ENCODE measurements at regions not wholly inside any gene's neighbourhood (a gene's known extent, or its start where the extent isn't known, plus 50 kb on each side); places are given as distances from the start of the nearest gene placed in this dataset.
A peak's percentile ranks its signal among the peaks of the same experiment; 100 is the strongest.

DNA sequence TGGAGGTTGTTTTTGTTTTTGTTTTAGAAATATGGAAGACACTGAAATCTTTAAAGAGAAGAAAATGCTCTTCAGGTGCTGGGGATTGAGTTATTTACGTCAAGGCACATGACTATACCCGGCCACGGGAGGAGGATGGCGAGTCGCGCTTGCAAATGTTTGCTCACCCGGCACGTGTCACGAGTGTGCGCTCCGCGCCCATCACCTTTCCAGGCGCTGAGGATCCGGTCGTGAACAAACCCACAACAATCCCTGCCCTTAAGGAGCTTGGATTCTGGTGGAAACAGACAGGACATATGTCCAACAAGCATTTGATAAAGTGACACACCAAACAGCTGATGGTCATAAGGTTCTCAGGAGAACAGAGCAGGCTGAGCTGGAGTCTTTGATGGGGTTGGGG is 715.5 kb downstream of the BRD1 start:
- no peaks in the 10 kb centered on the region for H3K9me3 Mint-ChIP-seq
- H3K27me3 Mint-ChIP-seq = peaks cover 19% of the 10 kb centered on the region
- no peaks in the 10 kb centered on the region for H3K4me1 Mint-ChIP-seq (ENCODE audit: low read depth)

DNA sequence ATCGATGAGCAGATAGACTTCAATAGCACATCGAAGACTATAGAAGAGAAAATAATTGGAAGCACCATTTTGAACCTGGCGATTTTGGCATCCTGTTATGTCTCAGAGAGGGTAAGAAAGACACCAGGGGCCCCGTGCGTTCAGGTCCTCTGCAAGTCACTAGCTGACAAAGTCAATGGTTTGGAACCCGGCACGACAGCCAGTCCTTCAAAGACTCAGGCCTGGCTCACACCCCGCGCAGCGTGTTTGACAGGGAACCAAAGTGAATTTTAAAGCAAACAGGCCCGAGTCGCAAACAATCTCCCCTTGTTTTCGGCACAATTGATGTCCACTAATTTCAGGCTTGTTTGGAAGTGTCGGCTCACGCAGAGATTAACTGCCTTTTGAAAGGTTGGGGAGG is 716.6 kb downstream of the BRD1 start:
- Mint-ChIP-seq H3K27ac (no peak overlapping the region), H3K9me3 (no peaks in the 10 kb centered on the region), H3K36me3 (ENCODE audit: low read depth) (no peaks in the 10 kb centered on the region), H3K4me1 (ENCODE audit: low read depth) (no peaks in the 10 kb centered on the region), H3K4me3 (no peak overlapping the region), H3K27me3 (peaks cover 21% of the 10 kb centered on the region)
- no peak for DNase-seq

More for the DNA sequence above, 715.5 kb downstream of the BRD1 start:
- Mint-ChIP-seq H3K4me3 (no peak overlapping the region), H3K27ac (no peak overlapping the region), H3K36me3 (ENCODE audit: low read depth) (no peaks in the 10 kb centered on the region)
- no peak for DNase-seq

DNA sequence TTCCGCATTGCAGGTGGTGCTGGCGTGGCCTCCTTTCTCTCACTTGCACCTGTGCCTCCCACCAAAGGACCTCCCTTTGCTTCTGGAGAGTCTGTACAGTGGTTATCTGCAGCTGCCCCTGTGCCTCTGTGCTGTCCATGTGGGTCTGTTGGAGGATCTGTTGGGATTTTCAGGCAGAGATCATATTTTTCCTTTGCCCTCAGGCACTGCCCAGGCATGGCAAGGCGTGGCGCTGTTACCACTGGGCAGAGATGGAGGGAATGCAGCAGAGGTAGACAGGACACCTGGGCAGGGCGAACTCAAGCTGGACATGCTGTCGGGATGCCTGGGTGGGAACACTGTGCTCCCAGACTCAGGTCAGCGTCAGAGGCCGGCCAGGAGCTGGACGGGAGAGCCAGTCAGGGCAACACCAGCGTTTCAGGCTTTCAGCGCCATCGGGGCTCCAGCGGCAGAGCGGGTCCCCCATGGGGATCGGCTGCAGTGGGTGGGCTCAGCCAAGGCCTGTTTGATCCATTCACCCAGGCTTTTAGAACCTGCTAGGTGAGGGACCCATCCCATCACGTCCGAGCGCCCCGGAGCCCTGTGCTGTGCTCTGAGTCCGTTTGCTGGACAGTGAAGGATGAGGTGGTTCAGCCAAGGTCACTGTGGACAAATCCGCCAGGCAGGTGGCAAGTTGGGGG is 718.9 kb downstream of the BRD1 start:
- H3K27ac Mint-ChIP-seq = no peak overlapping the region
- no peaks in the 10 kb centered on the region for H3K36me3 Mint-ChIP-seq (ENCODE audit: low read depth)
- DNase-seq = no peak
- peaks cover 25% of the 10 kb centered on the region for H3K27me3 Mint-ChIP-seq
- H3K4me3 Mint-ChIP-seq = no peak overlapping the region
- no peaks in the 10 kb centered on the region for H3K4me1 Mint-ChIP-seq (ENCODE audit: low read depth)
- H3K9me3 Mint-ChIP-seq = no peaks in the 10 kb centered on the region

DNA sequence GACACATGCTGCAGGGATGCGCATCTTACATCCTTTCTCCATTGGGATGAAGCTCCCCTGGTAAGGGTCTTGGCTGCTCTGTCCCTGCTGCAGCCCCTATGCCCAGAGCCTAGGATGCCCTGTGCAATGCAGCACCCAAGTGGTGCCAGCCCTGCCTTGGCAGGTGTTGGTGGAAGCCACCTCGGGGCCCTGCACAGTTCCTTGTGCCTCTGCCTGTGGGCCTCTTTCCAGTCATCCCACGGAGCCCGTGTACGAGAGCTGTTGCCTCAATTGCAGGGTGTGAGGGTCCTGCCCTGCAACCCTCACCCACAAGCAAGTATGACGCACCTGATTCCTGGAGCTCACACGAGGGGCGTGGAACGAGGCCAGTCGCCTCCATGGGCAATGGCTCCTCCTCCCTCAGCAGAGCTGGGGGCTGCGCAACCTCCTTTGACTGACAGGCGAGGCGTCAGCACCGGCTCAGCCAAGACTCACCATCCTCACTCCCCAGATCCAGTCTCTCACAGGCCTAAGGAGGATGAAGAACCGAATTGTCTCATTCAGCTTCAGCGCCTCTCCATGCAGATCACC is 719.6 kb downstream of the BRD1 start:
- H3K27ac Mint-ChIP-seq = no peak overlapping the region
- no peaks in the 10 kb centered on the region for H3K36me3 Mint-ChIP-seq (ENCODE audit: low read depth)
- H3K4me1 Mint-ChIP-seq (ENCODE audit: low read depth) = no peaks in the 10 kb centered on the region
- no peak overlapping the region for H3K4me3 Mint-ChIP-seq
- peak; percentile 1 for DNase-seq
- peaks cover 30% of the 10 kb centered on the region for H3K27me3 Mint-ChIP-seq
- no peaks in the 10 kb centered on the region for H3K9me3 Mint-ChIP-seq

DNA sequence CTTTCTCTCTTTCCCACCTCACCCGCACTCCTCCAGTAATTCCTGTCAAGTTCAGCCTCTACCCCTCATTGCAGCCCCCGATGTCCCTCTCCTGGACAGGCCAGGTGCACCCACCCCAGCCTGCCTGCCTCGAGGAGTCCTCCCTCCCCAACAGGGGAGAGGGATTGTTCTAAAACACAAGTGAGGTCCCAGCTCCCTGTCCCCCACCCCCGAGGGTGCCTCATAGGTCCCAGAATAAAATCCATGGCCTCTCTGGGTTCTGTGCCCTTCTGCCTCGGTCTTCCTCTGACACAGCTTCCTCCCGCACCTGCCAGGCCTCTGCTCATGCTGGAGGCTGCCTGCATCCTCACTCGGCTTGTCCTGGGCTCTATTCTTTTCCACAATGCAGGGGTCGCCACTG is 720.1 kb downstream of the BRD1 start:
- Mint-ChIP-seq H3K36me3 (ENCODE audit: low read depth) (no peaks in the 10 kb centered on the region), H3K4me1 (ENCODE audit: low read depth) (no peaks in the 10 kb centered on the region), H3K27me3 (peaks cover 34% of the 10 kb centered on the region), H3K4me3 (no peak overlapping the region), H3K27ac (no peak overlapping the region), H3K9me3 (no peaks in the 10 kb centered on the region)
- DNase-seq = peak; percentile 6

DNA sequence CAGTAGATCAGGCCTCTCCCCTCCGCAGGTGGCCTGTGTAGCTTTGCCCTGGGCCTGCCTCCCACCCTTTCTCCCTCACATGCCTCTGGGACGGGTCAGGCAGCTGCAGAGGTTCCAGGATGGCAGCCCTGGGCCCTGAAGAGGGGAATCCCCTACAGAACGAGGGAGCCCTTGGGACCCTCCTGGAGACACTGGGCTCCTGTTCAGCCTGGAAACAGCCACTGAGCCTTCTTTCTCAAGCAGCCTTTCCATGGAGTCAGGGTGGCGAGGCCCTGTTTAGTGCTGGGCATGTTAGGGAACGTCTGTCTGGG is 720.9 kb downstream of the BRD1 start:
- DNase-seq = peak; percentile 6
- no peaks in the 10 kb centered on the region for H3K4me1 Mint-ChIP-seq (ENCODE audit: low read depth)
- H3K27ac Mint-ChIP-seq = no peak overlapping the region
- H3K27me3 Mint-ChIP-seq = peaks cover 35% of the 10 kb centered on the region
- H3K4me3 Mint-ChIP-seq = no peak overlapping the region
- H3K36me3 Mint-ChIP-seq (ENCODE audit: low read depth) = no peaks in the 10 kb centered on the region
- H3K9me3 Mint-ChIP-seq = no peaks in the 10 kb centered on the region

DNA sequence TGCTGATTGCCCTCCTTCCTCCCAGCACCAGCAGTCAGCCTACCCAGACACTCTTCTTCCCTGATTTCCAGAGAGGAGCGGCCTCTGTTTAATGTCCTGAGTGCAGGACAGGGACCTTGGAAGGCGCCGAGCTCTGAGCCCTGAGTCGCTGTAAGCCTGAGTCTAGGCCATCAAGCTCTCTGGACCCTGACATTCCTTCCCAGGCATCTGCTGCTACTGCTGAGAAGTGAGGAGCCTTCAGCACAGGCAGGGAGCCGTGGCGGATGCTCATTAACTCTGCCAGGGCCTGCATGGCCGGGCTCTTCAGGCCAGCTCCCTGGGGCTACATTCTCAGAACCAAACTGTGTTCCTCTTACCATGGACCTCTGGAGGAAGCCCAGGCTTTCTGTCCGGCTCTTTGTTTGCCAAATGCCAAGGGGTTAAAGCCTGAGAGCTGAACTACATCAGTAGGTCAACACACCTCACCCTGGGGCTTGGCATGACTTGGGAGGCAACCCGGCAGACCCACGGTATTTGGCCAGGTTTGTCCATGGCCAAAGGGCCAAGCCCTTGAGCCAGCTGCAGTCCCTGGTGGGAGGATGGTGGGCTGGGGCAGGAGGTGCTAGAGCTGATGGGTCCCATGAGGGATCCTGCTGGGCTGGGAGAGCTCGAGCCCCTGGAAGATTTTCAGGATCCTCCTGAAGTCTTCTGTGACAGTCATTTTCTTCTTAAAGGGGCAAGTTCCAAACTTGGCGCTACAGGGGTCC is 721.4 kb downstream of the BRD1 start:
- Mint-ChIP-seq H3K27me3 (peaks cover 37% of the 10 kb centered on the region), H3K4me1 (ENCODE audit: low read depth) (no peaks in the 10 kb centered on the region), H3K27ac (no peak overlapping the region), H3K36me3 (ENCODE audit: low read depth) (no peaks in the 10 kb centered on the region), H3K9me3 (no peaks in the 10 kb centered on the region), H3K4me3 (no peak overlapping the region)
- DNase-seq = no peak

DNA sequence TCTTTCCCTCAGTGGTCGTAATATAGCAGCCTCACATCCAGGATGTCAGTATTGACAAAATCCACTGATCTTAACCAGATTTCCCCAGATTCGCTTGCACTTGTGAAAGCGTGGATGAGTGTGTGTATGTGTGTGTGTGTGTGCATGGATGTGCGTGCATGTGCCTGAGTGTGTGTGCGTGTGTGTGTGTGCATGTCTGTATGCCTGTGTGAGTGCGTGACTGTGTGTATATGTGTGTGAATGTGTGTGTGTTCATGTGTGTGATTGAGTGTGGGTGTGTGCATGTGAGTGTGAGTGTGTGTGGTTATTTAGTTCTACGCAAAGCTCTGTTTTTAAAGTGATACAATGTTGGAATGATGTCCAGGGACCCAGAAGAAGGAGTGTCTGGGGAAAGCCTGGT is 723.2 kb downstream of the BRD1 start:
- H3K4me3 Mint-ChIP-seq = no peak overlapping the region
- H3K27ac Mint-ChIP-seq = no peak overlapping the region
- H3K4me1 Mint-ChIP-seq (ENCODE audit: low read depth) = no peaks in the 10 kb centered on the region
- DNase-seq = no peak
- peaks cover 52% of the 10 kb centered on the region for H3K27me3 Mint-ChIP-seq
- H3K36me3 Mint-ChIP-seq (ENCODE audit: low read depth) = no peaks in the 10 kb centered on the region
- no peaks in the 10 kb centered on the region for H3K9me3 Mint-ChIP-seq

DNA sequence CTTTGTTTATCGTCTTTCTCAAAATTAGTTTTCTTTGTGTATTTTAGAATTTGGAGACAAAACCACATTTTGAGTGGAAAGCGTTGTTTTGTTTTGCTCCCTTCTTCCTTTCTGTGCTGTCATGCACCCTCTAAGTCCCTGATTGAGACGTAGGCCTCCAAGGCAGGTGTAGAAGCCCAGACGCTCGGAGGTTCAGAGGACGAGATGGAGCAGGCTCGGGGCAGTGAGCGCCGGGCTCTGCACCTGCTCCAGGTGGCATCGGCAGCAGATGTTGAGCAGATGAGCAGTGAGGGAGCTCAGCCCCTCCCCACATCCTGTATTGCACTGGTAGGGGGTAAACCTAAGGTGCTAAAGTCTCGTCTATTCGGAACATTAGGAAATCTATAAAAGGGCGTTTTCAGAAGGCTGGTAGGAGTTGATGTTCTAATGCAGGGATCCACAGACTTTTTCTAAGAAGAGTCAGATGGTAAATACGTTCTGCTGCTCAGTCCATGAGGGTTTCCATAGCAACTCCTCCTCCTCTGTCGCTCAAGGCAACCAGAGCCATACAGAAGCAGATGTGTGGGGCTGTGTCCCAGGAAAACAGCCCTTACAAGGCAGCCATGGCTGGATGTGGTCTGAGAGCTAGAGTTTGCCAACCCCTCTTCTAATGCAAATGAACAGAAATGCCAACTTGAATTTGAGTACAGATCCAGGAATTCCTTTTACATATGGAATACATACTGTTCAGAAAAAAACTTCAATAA is 724.2 kb downstream of the BRD1 start:
- Mint-ChIP-seq H3K4me1 (ENCODE audit: low read depth) (no peaks in the 10 kb centered on the region), H3K4me3 (no peak overlapping the region), H3K9me3 (no peaks in the 10 kb centered on the region), H3K36me3 (ENCODE audit: low read depth) (no peaks in the 10 kb centered on the region), H3K27me3 (peaks cover 47% of the 10 kb centered on the region), H3K27ac (no peak overlapping the region)
- no peak for DNase-seq

DNA sequence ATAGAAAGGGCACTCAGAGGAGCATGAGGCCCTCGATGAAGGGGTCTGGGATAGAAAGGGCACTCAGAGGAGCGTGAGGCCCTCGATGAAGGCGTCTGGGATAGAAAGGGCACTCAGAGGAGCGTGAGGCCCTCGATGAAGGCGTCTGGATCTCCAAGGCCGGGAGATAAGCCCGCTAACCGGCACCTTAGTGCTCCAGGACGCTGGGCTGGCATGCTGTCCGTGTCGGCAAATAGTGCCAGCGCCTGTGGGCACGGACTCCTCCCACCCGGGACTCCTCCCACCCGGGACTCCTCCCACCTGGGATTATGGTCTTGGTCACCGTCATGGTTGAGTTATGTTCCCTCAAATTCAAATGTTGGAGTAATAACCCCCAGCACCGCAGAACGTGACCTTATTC is 725.3 kb downstream of the BRD1 start:
- Mint-ChIP-seq H3K9me3 (no peaks in the 10 kb centered on the region), H3K4me1 (ENCODE audit: low read depth) (no peaks in the 10 kb centered on the region), H3K27me3 (peaks cover 35% of the 10 kb centered on the region), H3K4me3 (no peak overlapping the region), H3K36me3 (ENCODE audit: low read depth) (no peaks in the 10 kb centered on the region), H3K27ac (no peak overlapping the region)
- no peak for DNase-seq

DNA sequence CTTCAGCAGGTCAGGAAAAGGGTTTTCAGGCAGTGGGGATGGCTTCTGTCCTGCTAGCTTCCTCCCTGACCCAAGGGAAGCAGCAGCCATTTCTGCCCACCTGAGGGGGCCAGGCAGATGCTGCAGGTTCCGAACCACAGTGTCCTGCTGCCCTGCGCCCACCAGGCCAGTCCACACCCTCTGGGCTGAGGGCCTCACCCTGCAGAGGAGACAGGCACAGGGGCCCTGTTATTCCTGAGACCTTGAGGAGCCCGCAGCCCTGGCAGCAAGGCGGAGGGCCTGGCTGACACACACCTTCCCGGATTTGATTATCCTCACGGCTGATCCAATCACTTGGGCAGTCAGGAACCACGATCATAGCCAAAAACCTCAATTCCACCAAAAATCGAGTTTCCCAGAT is 725.8 kb downstream of the BRD1 start:
- Mint-ChIP-seq H3K27me3 (peaks cover 31% of the 10 kb centered on the region), H3K4me3 (no peak overlapping the region), H3K9me3 (no peaks in the 10 kb centered on the region), H3K4me1 (ENCODE audit: low read depth) (no peaks in the 10 kb centered on the region), H3K36me3 (ENCODE audit: low read depth) (no peaks in the 10 kb centered on the region), H3K27ac (no peak overlapping the region)
- DNase-seq = no peak

DNA sequence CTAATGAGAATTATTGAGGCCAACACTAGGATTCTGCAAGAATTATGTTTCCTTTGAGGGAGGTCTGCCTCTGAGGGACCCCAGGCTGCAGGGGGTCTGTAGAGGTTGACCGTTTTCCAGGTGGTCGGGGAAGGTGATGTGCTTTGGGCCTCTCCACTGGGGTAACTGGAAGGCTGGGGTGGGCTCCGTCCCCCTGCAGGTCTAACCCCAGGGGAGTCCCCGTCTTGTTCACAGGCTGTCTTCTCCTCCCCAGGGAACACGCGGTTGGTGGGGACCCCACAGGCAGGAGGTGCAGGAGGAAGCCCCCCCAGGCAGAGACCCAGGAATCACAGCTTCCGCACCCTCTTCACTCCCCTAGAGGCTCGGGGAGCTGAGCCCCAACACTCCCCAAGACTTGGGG is 726.4 kb downstream of the BRD1 start:
- Mint-ChIP-seq H3K27me3 (peaks cover 31% of the 10 kb centered on the region), H3K27ac (no peak overlapping the region), H3K4me3 (no peak overlapping the region), H3K9me3 (no peaks in the 10 kb centered on the region), H3K4me1 (ENCODE audit: low read depth) (no peaks in the 10 kb centered on the region), H3K36me3 (ENCODE audit: low read depth) (no peaks in the 10 kb centered on the region)
- no peak for DNase-seq

DNA sequence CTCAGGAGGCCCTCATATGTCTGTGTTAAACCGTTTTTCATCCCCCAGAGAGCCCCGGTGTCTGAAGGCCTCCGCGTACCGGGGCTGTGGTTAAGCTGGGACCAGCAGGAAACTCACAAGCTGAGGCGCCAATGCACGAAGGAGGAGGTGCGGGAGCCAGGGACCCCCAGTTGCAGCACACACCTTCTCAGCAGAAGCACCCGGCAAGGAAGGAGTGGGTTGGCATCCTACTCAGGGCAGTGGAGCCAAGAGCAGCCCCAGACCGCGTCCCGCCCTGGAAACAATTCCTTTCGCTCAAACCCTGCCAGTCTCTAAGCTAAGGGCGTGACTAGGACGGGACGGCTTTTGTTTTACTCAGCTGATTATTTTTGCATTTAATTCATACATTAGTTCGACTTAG is 726.9 kb downstream of the BRD1 start:
- no peak for DNase-seq
- Mint-ChIP-seq H3K36me3 (ENCODE audit: low read depth) (no peaks in the 10 kb centered on the region), H3K27ac (no peak overlapping the region), H3K9me3 (no peaks in the 10 kb centered on the region), H3K4me1 (ENCODE audit: low read depth) (no peaks in the 10 kb centered on the region), H3K27me3 (peaks cover 31% of the 10 kb centered on the region), H3K4me3 (no peak overlapping the region)

DNA sequence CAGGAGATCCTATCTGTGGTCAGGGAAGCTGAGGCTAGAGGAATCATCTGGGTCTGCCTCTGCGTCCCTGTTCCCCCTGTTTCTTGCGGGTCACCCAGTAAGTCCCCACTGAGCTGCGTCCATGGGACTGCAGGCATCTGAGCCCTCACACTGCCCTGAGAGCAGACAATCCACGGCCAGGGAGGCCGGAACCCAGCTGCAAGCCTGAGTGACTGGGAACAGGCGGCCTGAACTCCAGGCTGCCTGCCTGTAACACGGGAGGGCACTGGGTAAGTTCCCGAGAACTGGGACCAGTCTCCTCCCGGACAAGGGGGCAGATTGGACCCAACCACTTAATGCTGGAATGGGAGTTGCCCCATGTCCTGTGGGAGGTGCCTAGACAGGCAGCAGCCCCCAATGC is 727.4 kb downstream of the BRD1 start:
- no peak for DNase-seq
- Mint-ChIP-seq H3K4me3 (no peak overlapping the region), H3K27me3 (peaks cover 31% of the 10 kb centered on the region), H3K9me3 (no peaks in the 10 kb centered on the region), H3K4me1 (ENCODE audit: low read depth) (no peaks in the 10 kb centered on the region), H3K27ac (no peak overlapping the region), H3K36me3 (ENCODE audit: low read depth) (no peaks in the 10 kb centered on the region)

Measured in activated T-cell treated with anti-CD3 and anti-CD28 coated beads, Interleukin-2, amount 50 U/mL, for 24 hours (primary cell).